ENCODE measurements at regions not wholly inside any gene's neighbourhood (a gene's known extent, or its start where the extent isn't known, plus 50 kb on each side); places are given as distances from the start of the nearest gene placed in this dataset.
"Not testable (repeated sequence)": the region's sequence is repeated elsewhere in the genome, so short reads cannot be mapped to it uniquely, and the experiment has no call there.

DNA sequence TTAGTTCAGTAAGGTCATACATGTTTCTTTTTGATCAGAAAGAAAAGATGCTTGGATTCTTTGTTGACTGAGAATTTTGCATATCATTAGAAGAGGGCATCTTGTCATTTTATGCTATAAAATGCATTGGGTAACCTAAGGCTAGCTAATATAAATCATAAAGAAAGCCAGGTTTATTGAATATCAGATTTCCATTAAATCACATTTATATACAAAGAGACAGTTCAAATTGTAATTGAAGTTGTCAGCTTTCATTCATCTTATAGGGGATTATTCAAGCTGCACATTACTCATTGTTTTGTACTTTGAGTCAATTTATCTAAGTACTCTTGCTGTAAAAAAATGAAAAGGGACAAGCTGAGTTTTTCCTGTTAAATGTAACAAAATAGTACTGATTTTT, 259.1 kb upstream of the CDH12 start:
- intact Hi-C loops (cut with DNase I), result no loop called here
- no peak overlapping the region for H3K27ac ChIP-seq
- TF ChIP-seq, protein P1, sequence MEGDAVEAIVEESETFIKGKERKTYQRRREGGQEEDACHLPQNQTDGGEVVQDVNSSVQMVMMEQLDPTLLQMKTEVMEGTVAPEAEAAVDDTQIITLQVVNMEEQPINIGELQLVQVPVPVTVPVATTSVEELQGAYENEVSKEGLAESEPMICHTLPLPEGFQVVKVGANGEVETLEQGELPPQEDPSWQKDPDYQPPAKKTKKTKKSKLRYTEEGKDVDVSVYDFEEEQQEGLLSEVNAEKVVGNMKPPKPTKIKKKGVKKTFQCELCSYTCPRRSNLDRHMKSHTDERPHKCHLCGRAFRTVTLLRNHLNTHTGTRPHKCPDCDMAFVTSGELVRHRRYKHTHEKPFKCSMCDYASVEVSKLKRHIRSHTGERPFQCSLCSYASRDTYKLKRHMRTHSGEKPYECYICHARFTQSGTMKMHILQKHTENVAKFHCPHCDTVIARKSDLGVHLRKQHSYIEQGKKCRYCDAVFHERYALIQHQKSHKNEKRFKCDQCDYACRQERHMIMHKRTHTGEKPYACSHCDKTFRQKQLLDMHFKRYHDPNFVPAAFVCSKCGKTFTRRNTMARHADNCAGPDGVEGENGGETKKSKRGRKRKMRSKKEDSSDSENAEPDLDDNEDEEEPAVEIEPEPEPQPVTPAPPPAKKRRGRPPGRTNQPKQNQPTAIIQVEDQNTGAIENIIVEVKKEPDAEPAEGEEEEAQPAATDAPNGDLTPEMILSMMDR (IDR thresholded peaks at IDR 0.05), result no peak
- no peaks in the 10 kb centered on the region for H3K4me1 ChIP-seq
- H3K9me3 ChIP-seq, result no peaks in the 10 kb centered on the region
- no peak overlapping the region for H3K9ac ChIP-seq (ENCODE audit: low read depth in 2 of 2, low read length in 2 of 2)
- no peak overlapping the region for H3K4me3 ChIP-seq
- H3K27me3 ChIP-seq, result no peaks in the 10 kb centered on the region
- H3K36me3 ChIP-seq, result no peaks in the 10 kb centered on the region
- no peak for DNase-seq

DNA sequence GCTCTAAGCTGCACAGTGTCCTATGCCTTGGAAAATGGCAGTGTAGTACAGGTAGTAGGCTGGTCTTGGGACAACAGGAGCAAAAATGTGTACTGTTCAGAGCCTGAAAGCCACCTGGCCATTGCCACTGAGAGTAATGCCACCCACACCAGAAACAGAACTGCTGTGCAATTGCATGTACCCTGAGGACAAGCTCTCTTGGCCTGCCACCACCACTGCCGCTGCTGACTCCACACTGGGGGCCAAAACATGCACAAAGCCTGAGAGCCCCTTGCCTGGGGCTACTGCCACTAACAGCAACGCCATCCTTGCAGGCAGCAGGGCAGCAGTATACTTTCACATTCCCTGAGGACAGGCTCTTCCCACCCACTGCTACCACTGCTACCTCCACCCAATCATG, 251.9 kb upstream of the CDH12 start:
- Histone ChIP-seq H3K4me1 (no peaks in the 10 kb centered on the region), H3K27ac (no peak overlapping the region), H3K9me3 (no peaks in the 10 kb centered on the region), H3K27me3 (no peaks in the 10 kb centered on the region), H3K36me3 (no peaks in the 10 kb centered on the region), H3K9ac (ENCODE audit: low read depth in 2 of 2, low read length in 2 of 2) (no peak overlapping the region), H3K4me3 (no peak overlapping the region)
- intact Hi-C loops (cut with DNase I), result no loop called here
- TF ChIP-seq, protein P1 (IDR thresholded peaks at IDR 0.05), result no peak
- no peak for DNase-seq

DNA sequence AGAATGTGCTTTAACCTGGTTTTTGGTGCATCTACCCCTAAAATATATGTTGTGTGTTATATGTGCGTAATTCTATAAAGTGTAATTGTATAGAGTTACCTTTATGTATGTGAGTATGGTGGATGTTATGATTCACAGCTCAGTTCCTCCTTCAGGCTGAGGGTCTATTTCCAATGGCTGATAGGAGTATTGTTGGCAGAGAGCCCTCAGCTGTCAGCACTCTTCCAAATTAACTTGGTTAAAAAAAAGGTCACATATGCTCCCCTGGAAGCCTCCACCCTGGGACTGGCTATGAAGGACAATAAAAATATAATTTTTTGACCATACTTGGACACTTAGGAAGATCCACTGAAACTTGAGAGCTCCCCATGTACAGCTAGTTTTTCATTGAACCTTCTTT, 250.4 kb upstream of the CDH12 start:
- TF ChIP-seq, protein P1 (IDR thresholded peaks at IDR 0.05), result no peak
- Histone ChIP-seq H3K27me3 (no peaks in the 10 kb centered on the region), H3K4me3 (no peak overlapping the region), H3K27ac (no peak overlapping the region), H3K4me1 (no peaks in the 10 kb centered on the region), H3K36me3 (no peaks in the 10 kb centered on the region), H3K9me3 (no peaks in the 10 kb centered on the region), H3K9ac (ENCODE audit: low read depth in 2 of 2, low read length in 2 of 2) (no peak overlapping the region)
- intact Hi-C loops (cut with DNase I), result no loop called here
- no peak for DNase-seq

DNA sequence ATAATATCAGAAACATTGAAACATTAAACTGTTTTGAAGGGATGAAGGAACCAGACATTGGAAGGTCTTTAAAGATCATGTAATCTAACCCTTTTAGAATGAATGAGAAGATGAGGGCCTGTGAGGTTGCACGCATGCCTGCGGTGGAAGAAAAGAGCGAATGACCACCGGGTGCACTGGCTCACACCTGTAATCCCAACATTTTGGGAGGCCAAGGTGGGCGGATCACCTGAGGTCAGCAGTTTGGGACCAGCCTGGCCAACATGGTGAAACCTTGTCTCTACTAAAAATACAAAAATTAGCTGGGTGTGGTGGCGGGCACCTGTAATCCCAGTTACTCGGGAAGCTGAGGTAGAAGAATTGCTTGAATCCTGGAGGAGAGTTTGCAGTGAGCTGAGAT, 242.3 kb upstream of the CDH12 start:
- H3K4me3 ChIP-seq; H3K4me1 ChIP-seq; H3K27me3 ChIP-seq; H3K27ac ChIP-seq; H3K9me3 ChIP-seq; H3K36me3 ChIP-seq; H3K9ac ChIP-seq (ENCODE audit: low read depth in 2 of 2, low read length in 2 of 2); intact Hi-C loops (cut with DNase I); DNase-seq: not testable (repeated sequence)

DNA sequence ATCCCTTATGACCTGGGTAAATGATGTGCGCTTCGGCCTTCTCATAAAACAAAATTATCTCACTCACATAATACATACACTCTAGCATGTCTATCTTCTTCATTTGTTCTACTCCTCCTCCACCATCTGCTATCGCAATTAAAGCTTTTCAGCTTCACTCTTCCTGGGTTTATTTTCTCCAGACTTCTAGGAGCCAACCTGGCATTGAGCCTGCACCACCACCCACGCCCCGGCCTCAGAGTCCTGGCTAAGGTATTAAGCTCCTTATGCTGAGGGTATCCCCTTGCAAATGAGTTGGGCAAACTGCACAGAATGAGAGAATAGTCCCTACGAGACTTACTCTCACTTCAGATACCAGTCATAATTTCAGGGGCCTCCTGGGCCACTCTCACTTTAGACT, 236.1 kb upstream of the CDH12 start:
- intact Hi-C loops (cut with DNase I), result no loop called here
- no peaks in the 10 kb centered on the region for H3K36me3 ChIP-seq
- no peaks in the 10 kb centered on the region for H3K4me1 ChIP-seq
- no peaks in the 10 kb centered on the region for H3K27me3 ChIP-seq
- no peak overlapping the region for H3K27ac ChIP-seq
- TF ChIP-seq, protein P1 (IDR thresholded peaks at IDR 0.05), result no peak
- H3K4me3 ChIP-seq, result no peak overlapping the region
- H3K9ac ChIP-seq (ENCODE audit: low read depth in 2 of 2, low read length in 2 of 2), result no peak overlapping the region
- H3K9me3 ChIP-seq, result no peaks in the 10 kb centered on the region
- no peak for DNase-seq

DNA sequence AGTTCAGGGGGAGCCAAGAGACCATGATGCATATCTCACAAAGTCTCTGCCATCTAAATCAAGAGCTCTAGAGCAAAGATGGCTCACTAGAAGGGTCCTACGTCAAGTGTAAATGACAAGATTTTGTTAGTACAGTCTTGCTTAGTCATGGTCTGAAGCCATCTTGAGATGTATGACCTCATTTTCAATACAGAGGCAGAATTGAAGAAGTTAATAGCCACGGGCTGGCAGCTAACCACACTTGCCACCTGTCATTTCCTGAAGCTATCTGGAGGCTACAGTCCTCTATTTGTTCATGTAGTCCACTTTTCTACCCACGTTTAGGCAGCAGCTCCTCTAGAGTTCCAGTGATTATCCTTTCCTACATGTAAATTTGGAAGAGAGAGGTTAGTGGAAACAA, 231.7 kb upstream of the CDH12 start:
- intact Hi-C loops (cut with DNase I), result no loop called here
- Histone ChIP-seq H3K9ac (ENCODE audit: low read depth in 2 of 2, low read length in 2 of 2) (no peak overlapping the region), H3K27ac (no peak overlapping the region), H3K36me3 (no peaks in the 10 kb centered on the region), H3K4me3 (no peak overlapping the region), H3K9me3 (no peaks in the 10 kb centered on the region), H3K4me1 (no peaks in the 10 kb centered on the region), H3K27me3 (no peaks in the 10 kb centered on the region)
- TF ChIP-seq, protein P1 (IDR thresholded peaks at IDR 0.05), result no peak
- no peak for DNase-seq

Measured in colonic mucosa (tissue), 4 donors.